Heart right ventricle (tissue), 16 donors: ENCODE measurements at regions not wholly inside any gene's neighbourhood (a gene's known extent, or its start where the extent isn't known, plus 50 kb on each side); places are given as distances from the start of the nearest gene placed in this dataset.

Source experiments
- ATAC-seq, 8 donors: fragments of 200-7000 bp; cut with Tn5 transposase; one replicate each; pipeline ENCODE4 v1.9.1; 2020; ENCODE audit warnings: mild to moderate bottlenecking in 8 of 8, moderate library complexity in 8 of 8, moderate number of reproducible peaks in 1 of 8
- DNase-seq, 2 donors: peaks; one replicate each; pipeline ENCODE4 v3.0.0-alpha.2; 2020
- H3K27ac ChIP-seq, 10 donors: fragments of 200-600 bp; sonication (generic) in 2 of 10; one replicate each; pipeline versions ENCODE4 v1.5.0 to v1.8.0; 2020 to 2022; ENCODE audit warnings: mild to moderate bottlenecking in 3 of 10
- H3K27me3 ChIP-seq, 7 donors: fragments of 200-600 bp; one replicate each; pipeline ENCODE4 v1.8.0; 2021 to 2022; ENCODE audit warnings: mild to moderate bottlenecking in 2 of 7
- H3K36me3 ChIP-seq, 9 donors: fragments of 200-600 bp; sonication (generic) in 1 of 9; one replicate each; pipeline versions ENCODE4 v1.5.0 to v1.8.0; 2020 to 2022; ENCODE audit warnings: mild to moderate bottlenecking in 2 of 9
- H3K4me1 ChIP-seq, 9 donors: fragments of 200-600 bp; sonication (generic) in 1 of 9; one replicate each; pipeline versions ENCODE4 v1.5.0 to v1.8.0; 2020 to 2022; ENCODE audit warnings: mild to moderate bottlenecking in 4 of 9
- H3K4me3 ChIP-seq, 10 donors: fragments of 200-600 bp; sonication (generic) in 2 of 10; one replicate each; pipeline versions ENCODE4 v1.5.0 to v1.8.0; 2020 to 2022; ENCODE audit warnings: mild to moderate bottlenecking in 7 of 10, moderate library complexity in 2 of 10
- H3K9me3 ChIP-seq, 11 donors: fragments of 200-600 bp in 10 of 11; sonication (generic) in 2 of 11; one replicate each; pipeline versions ENCODE4 v1.5.0 to v1.8.0; 2013 to 2022; ENCODE audit warnings: mild to moderate bottlenecking in 2 of 11, control low read depth in 1 of 11, moderate library complexity in 1 of 11
- CTCF ChIP-seq, 9 donors: fragments of 200-600 bp; sonication (generic) in 2 of 9; IDR thresholded peaks; one replicate each; pipeline versions ENCODE4 v1.5.0 to v1.8.0; 2021 to 2022; ENCODE audit warnings: antibody characterized with exemption in 9 of 9, mild to moderate bottlenecking in 5 of 9, moderate library complexity in 1 of 9
- WGBS, 2 donors: extraction: QIAGEN DNeasy Blood & Tissue Kit; methylation state at CpG; one replicate each; pipeline ENCODE4 v1.1.7; 2013; ENCODE audit warnings: inconsistent platforms in 1 of 2; 5-methylcytosine and 5-hydroxymethylcytosine counted together
- intact Hi-C, 10 donors: fragments of 100-400 bp; cut with DNase I; formaldehyde crosslinking; loops; one replicate each; pipeline versions ENCODE4 v1.11.1 to v1.14.2; 2022
- donor health status: Arrhythmogenic right ventricular cardiomyopathy.
- donor health status: ischemic (EF 13 %, LVEDD 7.1; RV severe dilation, severe dysfunction).
- donor health status: healthy with polysubstance abuse.
- donor health status: DM: no; HTN: yes; CAD: no.
- donor health status: DM: no; HTN: no; CAD: no.
- donor health status: ischemic (EF 25% LVEDD 6.9; RV normal size, moderate dysfunction).
- donor health status: ischemic (EF 25% LVEDD 5.7; RV mildly dilated, moderate dysfunction).
- donor health status: healthy.
- donor health status: DM: yes; HTN: yes; CAD: no.
- donor health status: Ischemic cardiomyopathy.
- donor health status: ischemic (EF 35%, LVEDD 5.7; RV mildly dilated, moderate dysfunction).
- donor health status: nonischemic (EF 11% LVEDD 7.7; RV severe dilation, severe dysfunction).
- donor health status: DM: yes; HTN: yes; CAD: no.
- donor health status: PGD.
- donor health status: ischemic (EF 29% LVEDD 5.4; RV normal size, mild dysfunction).
- donor health status: nonischemic (EF 23%, LVEDD 6.1; RV moderate dilation, normal function).

GRCh38 chr10:108388706-108389105 is 1224.2 kb upstream of the SORCS1 start:
- H3K36me3 ChIP-seq, result no peaks in the 10 kb centered on the region
- H3K4me1 ChIP-seq, result no peaks in the 10 kb centered on the region
- no peak for DNase-seq
- peaks cover 0 to 3% (median 0%) of the 10 kb centered on the region in 7 donors for H3K27me3 ChIP-seq
- intact Hi-C loops, result no loop called here
- 34% methylated on average over 1 of the region's 1 CpG for WGBS, 2 donors
- H3K4me3 ChIP-seq, result no peak overlapping the region
- ATAC-seq, result no peak
- H3K27ac ChIP-seq, result no peak overlapping the region
- no peak for TF ChIP-seq CTCF (IDR thresholded peaks at IDR 0.05)
- H3K9me3 ChIP-seq, result no peaks in the 10 kb centered on the region

GRCh38 chr10:108385963-108386362 is 1221.5 kb upstream of the SORCS1 start:
- Histone ChIP-seq H3K36me3 (no peaks in the 10 kb centered on the region), H3K9me3 (no peaks in the 10 kb centered on the region), H3K27ac (no peak overlapping the region), H3K4me3 (no peak overlapping the region), H3K27me3 (peaks cover 0 to 3% (median 0%) of the 10 kb centered on the region in 7 donors), H3K4me1 (no peaks in the 10 kb centered on the region)
- no peak for TF ChIP-seq CTCF (IDR thresholded peaks at IDR 0.05)
- ATAC-seq, result no peak
- intact Hi-C loops, result no loop called here
- DNase-seq, result no peak
- 83 to 89% methylated on average over 3 of the region's 3 CpGs for WGBS, 2 donors

GRCh38 chr10:108384378-108384777 is 1219.9 kb upstream of the SORCS1 start:
- H3K4me1 ChIP-seq, result no peaks in the 10 kb centered on the region
- no peak for TF ChIP-seq CTCF (IDR thresholded peaks at IDR 0.05)
- peaks cover 0 to 3% (median 0%) of the 10 kb centered on the region in 7 donors for H3K27me3 ChIP-seq
- H3K4me3 ChIP-seq, result no peak overlapping the region
- no peak overlapping the region for H3K27ac ChIP-seq
- no peak for ATAC-seq
- 43 to 49% methylated on average over 1 of the region's 1 CpG for WGBS, 2 donors
- no peaks in the 10 kb centered on the region for H3K9me3 ChIP-seq
- no peaks in the 10 kb centered on the region for H3K36me3 ChIP-seq
- DNase-seq, result no peak
- intact Hi-C loops, result no loop called here

- Histone ChIP-seq H3K4me3 (no peak overlapping the region), H3K27ac (no peak overlapping the region), H3K9me3 (no peaks in the 10 kb centered on the region), H3K4me1 (no peaks in the 10 kb centered on the region), H3K36me3 (no peaks in the 10 kb centered on the region), H3K27me3 (no peaks in the 10 kb centered on the region)
- intact Hi-C loops, result no loop called here
- DNase-seq (no peak), ATAC-seq (no peak)
- TF ChIP-seq CTCF (IDR thresholded peaks at IDR 0.05), result no peak
Measured at GRCh38 chr10:108378779-108379178, 1214.3 kb upstream of the SORCS1 start.

GRCh38 chr10:108375691-108376090 is 1211.2 kb upstream of the SORCS1 start:
- no peak overlapping the region for H3K4me3 ChIP-seq
- H3K27ac ChIP-seq, result no peak overlapping the region
- intact Hi-C loops, result no loop called here
- H3K4me1 ChIP-seq, result no peaks in the 10 kb centered on the region
- peaks cover 0 to 16% (median 0%) of the 10 kb centered on the region in 11 donors for H3K9me3 ChIP-seq
- H3K36me3 ChIP-seq, result no peaks in the 10 kb centered on the region
- ATAC-seq, result no peak
- DNase-seq, result no peak
- H3K27me3 ChIP-seq, result no peaks in the 10 kb centered on the region
- TF ChIP-seq CTCF (IDR thresholded peaks at IDR 0.05), result no peak
